ENCODE measurements at regions not wholly inside any gene's neighbourhood (a gene's known extent, or its start where the extent isn't known, plus 50 kb on each side); places are given as distances from the start of the nearest gene placed in this dataset.

GRCh38 chr10:84588426-84588825, 260.0 kb downstream of the CCSER2 start:
- no peaks in the 10 kb centered on the region for H3K36me3 Mint-ChIP-seq (ENCODE audit: low read depth)
- H3K27ac Mint-ChIP-seq, result no peak overlapping the region
- TF ChIP-seq CTCF (IDR thresholded peaks at IDR 0.05), result no peak

GRCh38 chr10:84588971-84589370, 260.6 kb downstream of the CCSER2 start:
- intact Hi-C loops (cut with micrococcal nuclease), result no loop called here
- DNase-seq (no peak), ATAC-seq (no peak)
- Mint-ChIP-seq H3K9me3 (no peaks in the 10 kb centered on the region), H3K27ac (no peak overlapping the region), H3K27me3 (peaks cover 4% of the 10 kb centered on the region), H3K36me3 (ENCODE audit: low read depth) (no peaks in the 10 kb centered on the region), H3K4me1 (ENCODE audit: low read depth) (no peaks in the 10 kb centered on the region), H3K4me3 (no peak overlapping the region)
- no peak for TF ChIP-seq CTCF (IDR thresholded peaks at IDR 0.05)
- ChIA-PET CTCF (no interaction called here), POLR2A (no interaction called here)

More at GRCh38 chr10:84588426-84588825, 260.0 kb downstream of the CCSER2 start:
- Mint-ChIP-seq H3K27me3 (peaks cover 4% of the 10 kb centered on the region), H3K4me3 (no peak overlapping the region), H3K4me1 (ENCODE audit: low read depth) (no peaks in the 10 kb centered on the region), H3K9me3 (no peaks in the 10 kb centered on the region)
- intact Hi-C loops (cut with micrococcal nuclease), result no loop called here
- ChIA-PET POLR2A (no interaction called here), CTCF (no interaction called here)
- ATAC-seq, result no peak
- no peak for DNase-seq

- TF ChIP-seq CTCF (IDR thresholded peaks at IDR 0.05), result no peak
- Mint-ChIP-seq H3K27me3 (peaks cover 5% of the 10 kb centered on the region), H3K36me3 (ENCODE audit: low read depth) (no peaks in the 10 kb centered on the region), H3K27ac (no peak overlapping the region), H3K9me3 (no peaks in the 10 kb centered on the region), H3K4me1 (ENCODE audit: low read depth) (no peaks in the 10 kb centered on the region), H3K4me3 (no peak overlapping the region)
- intact Hi-C loops (cut with micrococcal nuclease), result no loop called here
- DNase-seq (no peak), ATAC-seq (no peak)
- CTCF ChIA-PET, result no interaction called here
- POLR2A ChIA-PET, result no interaction called here
These were observed 261.3 kb downstream of the CCSER2 start for GRCh38 chr10:84589526-84590205.

GRCh38 chr10:84590327-84591193, 262.2 kb downstream of the CCSER2 start:
- intact Hi-C loops (cut with micrococcal nuclease), result no loop called here
- Mint-ChIP-seq H3K4me3 (no peak overlapping the region), H3K27ac (no peak overlapping the region), H3K4me1 (ENCODE audit: low read depth) (no peaks in the 10 kb centered on the region), H3K36me3 (ENCODE audit: low read depth) (no peaks in the 10 kb centered on the region), H3K9me3 (no peaks in the 10 kb centered on the region), H3K27me3 (peaks cover 5% of the 10 kb centered on the region)
- POLR2A ChIA-PET, result no interaction called here
- DNase-seq (no peak), ATAC-seq (no peak)
- CTCF ChIA-PET, result no interaction called here
- TF ChIP-seq CTCF (IDR thresholded peaks at IDR 0.05), result no peak

GRCh38 chr10:84593506-84593905, 265.1 kb downstream of the CCSER2 start:
- no peak for ATAC-seq
- Mint-ChIP-seq H3K36me3 (ENCODE audit: low read depth) (no peaks in the 10 kb centered on the region), H3K4me1 (ENCODE audit: low read depth) (no peaks in the 10 kb centered on the region), H3K9me3 (no peaks in the 10 kb centered on the region), H3K4me3 (no peak overlapping the region), H3K27ac (no peak overlapping the region), H3K27me3 (peaks cover 7% of the 10 kb centered on the region)
- no peak for DNase-seq
- intact Hi-C loops (cut with micrococcal nuclease), result no loop called here
- ChIA-PET POLR2A (no interaction called here), CTCF (no interaction called here)
- TF ChIP-seq CTCF (IDR thresholded peaks at IDR 0.05), result no peak

Data from activated CD8-positive, alpha-beta T cell treated with anti-CD3 and anti-CD28 coated beads for 36 hours (primary cell).